ENCODE measurements at regions not wholly inside any gene's neighbourhood (a gene's known extent, or its start where the extent isn't known, plus 50 kb on each side); places are given as distances from the start of the nearest gene placed in this dataset.

DNA sequence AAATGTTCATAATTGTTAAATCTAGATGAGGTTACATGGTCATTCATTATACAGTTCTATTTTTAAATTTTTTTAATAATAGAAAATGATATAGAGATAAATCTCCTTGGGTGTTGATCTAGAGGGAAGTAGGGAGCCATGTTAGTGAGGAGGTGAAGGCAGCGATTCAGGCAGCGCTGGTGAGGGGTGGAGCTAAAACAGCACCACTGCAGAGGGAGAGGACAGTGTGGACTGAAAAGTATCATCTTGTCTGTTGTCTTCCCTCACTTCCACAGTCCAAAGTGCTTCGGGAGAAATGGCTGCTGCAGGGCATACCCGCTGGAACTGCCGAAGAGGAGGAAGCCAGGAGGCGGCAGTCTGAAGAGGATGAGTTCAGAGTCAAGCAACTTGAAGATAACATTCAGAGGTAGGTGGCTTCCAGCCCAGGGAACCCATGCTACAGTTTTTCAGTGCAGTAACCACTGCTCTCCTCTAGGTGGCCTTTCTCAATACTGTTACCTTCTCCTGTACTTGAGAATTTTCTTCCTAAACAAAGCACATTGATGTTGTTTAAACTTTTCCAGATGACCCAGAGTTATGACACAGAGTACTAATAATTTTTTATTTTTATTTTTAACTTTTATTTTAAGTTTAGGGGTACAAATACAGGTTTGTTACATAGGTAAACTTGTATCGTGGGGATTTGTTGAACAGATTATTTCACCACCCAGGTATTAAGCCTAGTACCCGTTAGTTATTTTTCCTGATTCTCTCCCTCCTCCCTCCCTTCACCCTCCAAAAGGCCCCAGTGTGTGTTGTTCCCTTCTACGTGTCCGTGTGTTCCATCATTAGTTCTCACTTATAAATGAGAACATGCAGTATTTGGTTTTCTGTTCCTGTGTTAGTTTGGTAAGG, 100.5 kb downstream of the PALM2AKAP2 start:
- Histone ChIP-seq H2AFZ (ENCODE audit: low read length, unreplicated experiment) (no peak overlapping the region), H3K4me1 (ENCODE audit: control insufficient read depth, insufficient read depth, low read length, unreplicated experiment) (no peaks in the 10 kb centered on the region), H3K79me2 (ENCODE audit: control insufficient read depth, insufficient read depth, low read length, unreplicated experiment) (no peaks in the 10 kb centered on the region), H3K27me3 (ENCODE audit: insufficient read depth, low read length) (no peaks in the 10 kb centered on the region), H3K4me3 (ENCODE audit: low read depth, low read length) (no peak overlapping the region), H3K27ac (ENCODE audit: low read depth, low read length) (no peak overlapping the region), H3K36me3 (ENCODE audit: insufficient read depth, low read length) (no peaks in the 10 kb centered on the region)

- Histone ChIP-seq H3K79me2 (ENCODE audit: control insufficient read depth, insufficient read depth, low read length, unreplicated experiment) (no peaks in the 10 kb centered on the region), H3K27ac (ENCODE audit: low read depth, low read length) (no peak overlapping the region), H3K27me3 (ENCODE audit: insufficient read depth, low read length) (no peaks in the 10 kb centered on the region), H3K4me3 (ENCODE audit: low read depth, low read length) (no peak overlapping the region), H2AFZ (ENCODE audit: low read length, unreplicated experiment) (no peak overlapping the region), H3K4me1 (ENCODE audit: control insufficient read depth, insufficient read depth, low read length, unreplicated experiment) (peaks cover 19% of the 10 kb centered on the region), H3K36me3 (ENCODE audit: insufficient read depth, low read length) (no peaks in the 10 kb centered on the region)
Observed at GRCh38 chr9:109883623-109884022, 103.6 kb downstream of the PALM2AKAP2 start.

- H3K4me1 ChIP-seq (ENCODE audit: control insufficient read depth, insufficient read depth, low read length, unreplicated experiment), result peaks cover 19% of the 10 kb centered on the region
- no peaks in the 10 kb centered on the region for H3K79me2 ChIP-seq (ENCODE audit: control insufficient read depth, insufficient read depth, low read length, unreplicated experiment)
- peak overlapping the region; percentile 87 for H3K27ac ChIP-seq (ENCODE audit: low read depth, low read length)
- H3K36me3 ChIP-seq (ENCODE audit: insufficient read depth, low read length), result no peaks in the 10 kb centered on the region
- no peaks in the 10 kb centered on the region for H3K27me3 ChIP-seq (ENCODE audit: insufficient read depth, low read length)
- no peak overlapping the region for H2AFZ ChIP-seq (ENCODE audit: low read length, unreplicated experiment)
- no peak overlapping the region for H3K4me3 ChIP-seq (ENCODE audit: low read depth, low read length)
Observed at GRCh38 chr9:109886041-109886440, 106.0 kb downstream of the PALM2AKAP2 start.

GRCh38 chr9:109886617-109887016, 106.6 kb downstream of the PALM2AKAP2 start:
- Histone ChIP-seq H3K4me1 (ENCODE audit: control insufficient read depth, insufficient read depth, low read length, unreplicated experiment) (peaks cover 19% of the 10 kb centered on the region), H3K79me2 (ENCODE audit: control insufficient read depth, insufficient read depth, low read length, unreplicated experiment) (no peaks in the 10 kb centered on the region), H2AFZ (ENCODE audit: low read length, unreplicated experiment) (peak overlapping the region; percentile 15), H3K27me3 (ENCODE audit: insufficient read depth, low read length) (no peaks in the 10 kb centered on the region), H3K4me3 (ENCODE audit: low read depth, low read length) (peak overlapping the region; percentile 46; the same call in 1 of the 2 replicates), H3K36me3 (ENCODE audit: insufficient read depth, low read length) (no peaks in the 10 kb centered on the region), H3K27ac (ENCODE audit: low read depth, low read length) (peak overlapping the region; percentile 87)

GRCh38 chr9:109887079-109887478, 107.1 kb downstream of the PALM2AKAP2 start:
- Histone ChIP-seq H3K27me3 (ENCODE audit: insufficient read depth, low read length) (no peaks in the 10 kb centered on the region), H3K4me1 (ENCODE audit: control insufficient read depth, insufficient read depth, low read length, unreplicated experiment) (peaks cover 19% of the 10 kb centered on the region), H3K79me2 (ENCODE audit: control insufficient read depth, insufficient read depth, low read length, unreplicated experiment) (no peaks in the 10 kb centered on the region), H3K27ac (ENCODE audit: low read depth, low read length) (peak overlapping the region; percentile 87), H2AFZ (ENCODE audit: low read length, unreplicated experiment) (peak overlapping the region; percentile 15), H3K4me3 (ENCODE audit: low read depth, low read length) (peak overlapping the region; percentile 46; the same call in 1 of the 2 replicates), H3K36me3 (ENCODE audit: insufficient read depth, low read length) (no peaks in the 10 kb centered on the region)

DNA sequence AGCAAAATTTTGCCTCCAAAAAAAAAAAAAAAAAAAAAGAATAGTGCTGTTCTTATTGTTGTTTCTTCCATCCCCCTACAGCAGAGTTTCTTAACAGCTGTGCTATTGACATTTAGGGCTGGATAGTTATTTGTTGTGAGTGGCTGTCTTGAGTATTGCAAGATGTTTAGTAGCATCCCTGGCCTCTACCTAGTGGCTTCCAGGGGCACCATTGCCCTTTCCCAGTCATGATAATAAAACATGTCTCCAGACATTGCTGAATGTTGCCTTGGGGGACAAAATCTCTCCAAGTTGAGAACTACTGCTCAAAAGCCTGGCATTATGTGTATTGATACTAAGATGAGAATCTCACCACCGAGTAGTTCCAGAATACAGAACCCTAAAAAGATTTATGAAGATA, 108.7 kb downstream of the PALM2AKAP2 start:
- peaks cover 19% of the 10 kb centered on the region for H3K4me1 ChIP-seq (ENCODE audit: control insufficient read depth, insufficient read depth, low read length, unreplicated experiment)
- H3K27me3 ChIP-seq (ENCODE audit: insufficient read depth, low read length), result no peaks in the 10 kb centered on the region
- H3K27ac ChIP-seq (ENCODE audit: low read depth, low read length), result no peak overlapping the region
- H3K4me3 ChIP-seq (ENCODE audit: low read depth, low read length), result no peak overlapping the region
- H2AFZ ChIP-seq (ENCODE audit: low read length, unreplicated experiment), result no peak overlapping the region
- H3K79me2 ChIP-seq (ENCODE audit: control insufficient read depth, insufficient read depth, low read length, unreplicated experiment), result no peaks in the 10 kb centered on the region
- no peaks in the 10 kb centered on the region for H3K36me3 ChIP-seq (ENCODE audit: insufficient read depth, low read length)

GRCh38 chr9:109889456-109889855, 109.5 kb downstream of the PALM2AKAP2 start:
- Histone ChIP-seq H3K27ac (ENCODE audit: low read depth, low read length) (no peak overlapping the region), H2AFZ (ENCODE audit: low read length, unreplicated experiment) (no peak overlapping the region), H3K36me3 (ENCODE audit: insufficient read depth, low read length) (no peaks in the 10 kb centered on the region), H3K4me1 (ENCODE audit: control insufficient read depth, insufficient read depth, low read length, unreplicated experiment) (peaks cover 19% of the 10 kb centered on the region), H3K27me3 (ENCODE audit: insufficient read depth, low read length) (no peaks in the 10 kb centered on the region), H3K4me3 (ENCODE audit: low read depth, low read length) (no peak overlapping the region), H3K79me2 (ENCODE audit: control insufficient read depth, insufficient read depth, low read length, unreplicated experiment) (no peaks in the 10 kb centered on the region)

GRCh38 chr9:109893241-109893640, 113.2 kb downstream of the PALM2AKAP2 start:
- Histone ChIP-seq H3K27ac (ENCODE audit: low read depth, low read length) (no peak overlapping the region), H2AFZ (ENCODE audit: low read length, unreplicated experiment) (no peak overlapping the region), H3K27me3 (ENCODE audit: insufficient read depth, low read length) (no peaks in the 10 kb centered on the region), H3K36me3 (ENCODE audit: insufficient read depth, low read length) (no peaks in the 10 kb centered on the region), H3K4me1 (ENCODE audit: control insufficient read depth, insufficient read depth, low read length, unreplicated experiment) (no peaks in the 10 kb centered on the region), H3K79me2 (ENCODE audit: control insufficient read depth, insufficient read depth, low read length, unreplicated experiment) (no peaks in the 10 kb centered on the region), H3K4me3 (ENCODE audit: low read depth, low read length) (no peak overlapping the region)

DNA sequence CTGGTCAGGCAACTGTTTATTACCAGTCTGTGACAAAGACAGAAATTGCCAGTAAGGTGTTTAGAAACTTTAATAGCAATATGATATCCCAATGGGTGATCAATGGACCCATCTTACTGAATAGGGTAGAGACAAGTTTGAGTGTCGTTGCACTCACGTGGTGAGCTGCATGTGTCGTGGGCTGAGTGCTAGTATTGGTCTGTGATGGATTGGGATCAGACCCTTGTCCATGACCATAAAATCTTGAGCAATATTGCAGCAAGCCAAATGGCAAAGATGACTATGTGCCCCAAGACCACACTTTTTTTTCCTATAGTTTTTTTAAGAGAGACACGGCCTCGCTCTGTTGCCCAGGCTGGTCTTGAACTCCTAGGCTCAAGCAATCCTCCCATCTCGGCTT, 114.5 kb downstream of the PALM2AKAP2 start:
- no peaks in the 10 kb centered on the region for H3K79me2 ChIP-seq (ENCODE audit: control insufficient read depth, insufficient read depth, low read length, unreplicated experiment)
- no peaks in the 10 kb centered on the region for H3K36me3 ChIP-seq (ENCODE audit: insufficient read depth, low read length)
- no peak overlapping the region for H3K27ac ChIP-seq (ENCODE audit: low read depth, low read length)
- H3K27me3 ChIP-seq (ENCODE audit: insufficient read depth, low read length), result no peaks in the 10 kb centered on the region
- H3K4me3 ChIP-seq (ENCODE audit: low read depth, low read length), result no peak overlapping the region
- no peaks in the 10 kb centered on the region for H3K4me1 ChIP-seq (ENCODE audit: control insufficient read depth, insufficient read depth, low read length, unreplicated experiment)
- no peak overlapping the region for H2AFZ ChIP-seq (ENCODE audit: low read length, unreplicated experiment)

GRCh38 chr9:109894921-109895758, 115.1 kb downstream of the PALM2AKAP2 start:
- H3K4me3 ChIP-seq (ENCODE audit: low read depth, low read length), result no peak overlapping the region
- no peaks in the 10 kb centered on the region for H3K4me1 ChIP-seq (ENCODE audit: control insufficient read depth, insufficient read depth, low read length, unreplicated experiment)
- H3K79me2 ChIP-seq (ENCODE audit: control insufficient read depth, insufficient read depth, low read length, unreplicated experiment), result no peaks in the 10 kb centered on the region
- H3K36me3 ChIP-seq (ENCODE audit: insufficient read depth, low read length), result no peaks in the 10 kb centered on the region
- no peak overlapping the region for H3K27ac ChIP-seq (ENCODE audit: low read depth, low read length)
- H3K27me3 ChIP-seq (ENCODE audit: insufficient read depth, low read length), result no peaks in the 10 kb centered on the region
- no peak overlapping the region for H2AFZ ChIP-seq (ENCODE audit: low read length, unreplicated experiment)

Data from ACC112 (cell line).